OCI-LY7 (cell line): ENCODE measurements at regions not wholly inside any gene's neighbourhood (a gene's known extent, or its start where the extent isn't known, plus 50 kb on each side); places are given as distances from the start of the nearest gene placed in this dataset.
"Not testable (repeated sequence)": the region's sequence is repeated elsewhere in the genome, so short reads cannot be mapped to it uniquely, and the experiment has no call there.

Source experiments
- BruUV-seq: library from RNA; stranded (reverse); fragments of 400-500 nt; replicated peaks from 2 replicates; lab custom pipeline; 2021; lab: Mats Ljungman, UMichigan
- CTCF ChIA-PET: fragments of 300-600 bp; sonication (Branson Sonifier 250); formaldehyde crosslinking; loops from one replicate; lab custom pipeline; 2022; ENCODE audit warnings: antibody characterized with exemption; ENCODE audit not compliant: unreplicated experiment; lab: Charles Lee
- POLR2A ChIA-PET: fragments of 300-600 bp; sonication (Branson Sonifier 250); formaldehyde crosslinking; loops from one replicate; lab custom pipeline; 2022; ENCODE audit warnings: antibody characterized with exemption; lab: Charles Lee
- DNase-seq: peaks from one replicate; pipeline ENCODE4 v3.0.0-alpha.2; 2015; ENCODE audit warnings: low spot score
- H2AFZ ChIP-seq: fragments of 200-600 bp; sonication (generic), shearing (Covaris generic); 2 replicates; pipeline ENCODE4 v1.6.1; 2014; ENCODE audit warnings: mild to moderate bottlenecking, antibody characterized with exemption, low read length, moderate library complexity
- H3K27ac ChIP-seq: fragments of 200-600 bp; sonication (generic); 2 replicates; pipeline ENCODE4 v1.5.1; 2014; ENCODE audit warnings: mixed run types, low read depth, mild to moderate bottlenecking, moderate library complexity, low read length, inconsistent platforms; ENCODE audit not compliant: poor library complexity, severe bottlenecking
- H3K36me3 ChIP-seq: fragments of 200-600 bp; sonication (generic); 2 replicates; pipeline ENCODE4 v1.6.1; 2014; ENCODE audit warnings: mild to moderate bottlenecking, antibody characterized with exemption, low read length, moderate library complexity, mixed read lengths; ENCODE audit not compliant: insufficient read depth
- H3K4me1 ChIP-seq: fragments of 200-600 bp; sonication (generic); 2 replicates; pipeline ENCODE4 v1.5.1; 2014; ENCODE audit warnings: mild to moderate bottlenecking, low read length; ENCODE audit not compliant: insufficient read depth, poor library complexity, severe bottlenecking
- H3K4me2 ChIP-seq: fragments of 200-600 bp; sonication (generic); 2 replicates; pipeline ENCODE4 v1.6.1; 2014; ENCODE audit warnings: mild to moderate bottlenecking, low read length
- H3K4me3 ChIP-seq: fragments of 200-600 bp; sonication (generic); 2 replicates; pipeline ENCODE4 v1.5.1; 2014; ENCODE audit warnings: mild to moderate bottlenecking, low read depth, low read length; ENCODE audit not compliant: poor library complexity, severe bottlenecking
- H3K79me2 ChIP-seq: fragments of 200-600 bp; sonication (generic); 2 replicates; pipeline ENCODE4 v1.6.1; 2016; ENCODE audit warnings: low read depth, mild to moderate bottlenecking, low read length, moderate library complexity, mixed read lengths; ENCODE audit not compliant: insufficient read depth
- H3K9me2 ChIP-seq: fragments of 200-600 bp; sonication (generic); 2 replicates; pipeline ENCODE4 v1.6.1; 2016; ENCODE audit warnings: mild to moderate bottlenecking, low read length, mixed read lengths; ENCODE audit not compliant: insufficient read depth
- H3K9me3 ChIP-seq: fragments of 200-600 bp; sonication (generic); 2 replicates; pipeline ENCODE4 v1.6.1; 2014; ENCODE audit warnings: mild to moderate bottlenecking, mixed run types, low read length, mixed read lengths
- H4K20me1 ChIP-seq: fragments of 200-600 bp; sonication (generic); 2 replicates; pipeline ENCODE4 v1.6.1; 2014; ENCODE audit warnings: mild to moderate bottlenecking, antibody characterized with exemption, low read length, moderate library complexity, mixed read lengths; ENCODE audit not compliant: insufficient read depth
- CTCF ChIP-seq: fragments of 200-600 bp; sonication (generic); conservative IDR thresholded peaks from 2 replicates; pipeline ENCODE4 v1.5.1; 2014; ENCODE audit warnings: mild to moderate bottlenecking, antibody characterized with exemption, low read length, moderate library complexity, mixed read lengths
- EZH2phosphoT487 ChIP-seq: fragments of 200-600 bp; sonication (generic); IDR thresholded peaks from 2 replicates; pipeline ENCODE4 v1.6.1; 2018; ENCODE audit warnings: low read depth, borderline replicate concordance, mild to moderate bottlenecking, mixed run types, antibody characterized with exemption, low read length, moderate library complexity, mixed read lengths
- intact Hi-C: fragments of 100-400 bp; cut with micrococcal nuclease; formaldehyde crosslinking; loops from one replicate; pipeline ENCODE4 v1.10.0; 2022; ENCODE audit not compliant: unreplicated experiment

GRCh38 chr1:174097426-174097825, 61.9 kb upstream of the RABGAP1L start:
- Histone ChIP-seq H3K4me2 (no peak overlapping the region), H3K9me2 (no peaks in the 10 kb centered on the region), H3K9me3 (no peaks in the 10 kb centered on the region), H3K4me3 (no peak overlapping the region), H3K27ac (no peak overlapping the region), H3K36me3 (no peaks in the 10 kb centered on the region), H4K20me1 (no peaks in the 10 kb centered on the region), H3K4me1 (no peaks in the 10 kb centered on the region), H2AFZ (no peak overlapping the region), H3K79me2 (no peaks in the 10 kb centered on the region)
- CTCF ChIA-PET: no interaction called here
- intact Hi-C loops: no loop called here
- no peak for TF ChIP-seq CTCF
- TF ChIP-seq EZH2phosphoT487: no peak
- POLR2A ChIA-PET: interaction anchor here (0.7 to 1.4 kb wide), 2 partner anchors 22 to 54 kb away, joined by 3 to 4 read pairs; no protein-coding TSS in a partner anchor
- BruUV-seq: no TSS peak
- DNase-seq: no peak

GRCh38 chr1:174093789-174094188, 65.5 kb upstream of the RABGAP1L start:
- H3K36me3 ChIP-seq, H2AFZ ChIP-seq, H3K4me3 ChIP-seq, CTCF ChIA-PET, H3K4me1 ChIP-seq, H3K9me3 ChIP-seq, H3K27ac ChIP-seq, H3K79me2 ChIP-seq, H3K9me2 ChIP-seq, H3K4me2 ChIP-seq, H4K20me1 ChIP-seq, BruUV-seq: not testable (repeated sequence)
- intact Hi-C loops: loop anchor here (2.0 to 5.0 kb wide), 3 partner anchors 125 to 649 kb away; no protein-coding TSS in a partner anchor
- peak; percentile 57 for DNase-seq
- TF ChIP-seq CTCF: peak; percentile 68
- POLR2A ChIA-PET: interaction anchor here (0.7 to 1.2 kb wide), 5 partner anchors 168 to 819 kb away, joined by 3 to 7 read pairs (median 4); no protein-coding TSS in a partner anchor

GRCh38 chr1:174090471-174090870, 68.3 kb upstream of the RC3H1 start:
- intact Hi-C loops: loop anchor here (5.0 kb wide), 2 partner anchors 172 to 652 kb away; no protein-coding TSS in a partner anchor
- CTCF ChIA-PET: no interaction called here

More at GRCh38 chr1:174090471-174090870, 68.3 kb upstream of the RC3H1 start:
- H3K36me3 ChIP-seq: no peaks in the 10 kb centered on the region
- H3K4me2 ChIP-seq: no peak overlapping the region
- no TSS peak for BruUV-seq
- no peaks in the 10 kb centered on the region for H3K4me1 ChIP-seq
- TF ChIP-seq CTCF: no peak
- TF ChIP-seq EZH2phosphoT487: no peak
- H2AFZ ChIP-seq: no peak overlapping the region
- no peaks in the 10 kb centered on the region for H3K79me2 ChIP-seq
- no peaks in the 10 kb centered on the region for H3K9me3 ChIP-seq
- POLR2A ChIA-PET: interaction anchor here (0.7 to 0.8 kb wide), 3 partner anchors 9 to 130 kb away, joined by 3 to 4 read pairs (median 3); no protein-coding TSS in a partner anchor
- no peak for DNase-seq
- no peak overlapping the region for H3K27ac ChIP-seq
- H3K9me2 ChIP-seq: no peaks in the 10 kb centered on the region
- no peaks in the 10 kb centered on the region for H4K20me1 ChIP-seq
- no peak overlapping the region for H3K4me3 ChIP-seq
